Activated CD4-positive, alpha-beta T cell treated with anti-CD3 and anti-CD28 coated beads, Interleukin-10, Interleukin-2, amounts not matched to agents 100 ng/mL and 50 ng/mL, durations not matched to agents 16 hours and 8 hours (primary cell): ENCODE measurements at regions not wholly inside any gene's neighbourhood (a gene's known extent, or its start where the extent isn't known, plus 50 kb on each side); places are given as distances from the start of the nearest gene placed in this dataset.

ENCODE experiments used
- DNase-seq: peaks from one replicate; pipeline ENCODE4 v3.0.0-alpha.2; 2020

DNA sequence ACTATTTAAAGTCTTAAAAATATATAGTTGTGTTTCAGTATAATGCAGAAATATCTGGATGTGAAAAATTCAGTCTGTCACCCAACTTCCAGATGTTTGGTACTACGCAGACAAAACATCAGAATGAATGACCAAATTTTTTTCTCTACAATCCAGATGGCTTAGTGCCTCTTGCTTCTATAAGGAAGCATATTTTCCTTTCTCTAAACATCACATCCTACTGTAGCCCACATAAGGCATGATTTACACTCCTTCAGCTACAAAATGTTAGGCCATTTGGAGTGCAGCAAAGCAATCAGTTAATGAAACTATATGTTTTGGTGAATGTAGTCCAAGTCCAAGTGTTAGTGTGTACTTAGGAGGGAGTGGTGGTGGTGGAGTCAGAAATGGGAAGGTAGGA is 162.9 kb upstream of the SIX2 start:
- DNase-seq: no peak

DNA sequence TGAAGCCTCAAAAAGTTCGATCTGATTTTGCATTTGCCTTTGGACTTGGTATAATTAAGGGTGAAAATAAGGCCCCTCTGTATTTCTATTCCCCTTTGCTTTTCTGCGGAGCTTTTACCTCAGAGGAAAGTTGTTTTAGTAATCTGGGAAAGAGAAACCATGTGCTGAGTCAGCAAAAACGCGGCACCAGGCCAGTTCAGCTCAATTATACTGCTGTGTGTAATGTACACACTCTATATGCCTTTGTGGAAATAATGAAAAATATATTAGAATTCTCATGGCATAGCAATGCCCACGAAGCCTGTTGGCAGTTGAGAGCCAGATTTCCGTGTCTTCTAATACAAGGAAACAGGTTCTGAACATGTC is 161.9 kb upstream of the SIX2 start:
- no peak for DNase-seq

DNA sequence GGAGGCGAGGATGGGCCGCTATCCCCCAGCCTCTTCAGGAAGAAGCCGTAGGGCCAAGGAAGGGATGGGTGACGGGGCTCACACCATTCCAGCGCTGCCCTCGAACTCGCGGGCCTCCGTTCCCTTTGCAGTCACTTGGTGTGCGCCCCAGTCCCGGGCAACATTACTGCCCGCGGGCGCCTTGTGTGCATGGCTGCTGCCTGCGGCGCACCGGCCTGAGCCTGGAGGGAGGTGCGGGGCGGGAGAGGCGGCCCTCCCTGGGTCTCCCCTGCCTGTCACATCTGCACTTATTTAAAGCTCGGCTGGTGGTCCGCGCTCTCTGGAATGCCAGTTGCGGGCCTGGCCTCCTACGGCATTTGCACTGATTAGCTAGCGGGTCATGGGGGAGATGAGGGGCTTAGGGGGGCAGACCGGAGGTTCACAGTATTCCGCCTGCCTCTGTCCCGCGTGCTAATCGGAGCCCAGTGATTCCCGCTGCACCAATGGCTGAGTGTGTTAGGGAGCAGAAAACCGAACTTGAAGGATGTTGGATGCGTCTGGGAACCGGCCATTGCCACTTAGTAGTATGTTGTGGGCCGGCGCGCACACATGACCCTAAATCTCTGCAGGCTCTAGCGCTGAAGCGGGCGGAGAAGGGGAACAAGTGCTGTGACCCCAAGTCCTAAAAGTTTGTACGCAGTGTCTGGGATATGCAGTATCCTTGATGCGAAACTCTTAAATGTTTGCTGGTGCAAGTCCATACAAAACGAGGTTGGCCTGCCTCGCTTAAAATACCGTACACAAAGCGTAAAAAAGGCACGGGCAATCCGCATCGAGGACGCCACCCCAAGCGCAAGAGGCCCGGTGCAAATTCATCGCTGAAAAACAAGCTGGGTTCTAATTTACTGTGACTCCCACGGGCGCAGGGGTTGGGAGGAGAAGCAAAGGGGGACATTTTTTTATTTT is 161.2 kb upstream of the SIX2 start:
- DNase-seq: no peak

DNA sequence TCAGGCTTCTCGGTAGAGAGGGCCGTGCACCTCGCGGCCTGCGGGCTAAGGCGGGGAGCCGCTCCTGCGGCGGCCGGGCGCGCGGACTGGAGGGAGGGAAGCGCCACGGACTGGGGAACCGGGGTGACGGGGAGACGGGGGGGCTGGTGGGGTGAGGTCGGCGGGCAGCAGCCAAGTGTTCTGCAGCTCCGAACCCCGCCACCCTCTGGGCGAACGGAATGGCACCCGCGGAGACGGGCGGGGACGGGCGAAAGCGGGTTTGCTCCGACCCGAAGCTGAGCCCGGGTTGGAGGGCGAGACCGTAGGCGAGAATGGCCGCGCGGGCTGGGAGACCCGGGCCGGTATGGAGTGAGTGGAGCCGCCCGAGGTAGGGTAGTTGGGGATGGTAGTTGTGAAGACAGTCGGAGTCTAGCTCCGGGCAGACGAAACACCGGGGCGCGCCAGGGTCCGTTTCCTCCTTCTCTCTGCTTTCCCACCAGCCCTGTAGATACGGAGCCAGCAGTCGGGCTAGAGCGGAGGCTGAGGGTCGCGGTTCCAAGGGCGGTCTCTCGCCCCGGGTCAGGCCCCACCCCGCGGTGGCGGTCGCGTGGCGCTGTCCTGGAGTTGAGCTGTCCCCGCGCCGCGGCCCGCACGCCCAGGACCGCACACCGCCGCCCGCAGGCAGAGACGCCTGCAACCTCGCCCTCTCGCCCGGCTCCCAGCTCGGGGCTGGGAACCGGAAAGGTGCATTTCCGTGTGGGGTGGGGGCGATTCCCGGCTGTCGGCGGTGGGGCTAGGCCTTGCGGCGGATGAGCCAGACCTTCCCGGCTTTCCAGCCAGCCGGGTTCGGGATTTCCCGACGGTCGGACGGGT is 160.3 kb upstream of the SIX2 start:
- DNase-seq: no peak

DNA sequence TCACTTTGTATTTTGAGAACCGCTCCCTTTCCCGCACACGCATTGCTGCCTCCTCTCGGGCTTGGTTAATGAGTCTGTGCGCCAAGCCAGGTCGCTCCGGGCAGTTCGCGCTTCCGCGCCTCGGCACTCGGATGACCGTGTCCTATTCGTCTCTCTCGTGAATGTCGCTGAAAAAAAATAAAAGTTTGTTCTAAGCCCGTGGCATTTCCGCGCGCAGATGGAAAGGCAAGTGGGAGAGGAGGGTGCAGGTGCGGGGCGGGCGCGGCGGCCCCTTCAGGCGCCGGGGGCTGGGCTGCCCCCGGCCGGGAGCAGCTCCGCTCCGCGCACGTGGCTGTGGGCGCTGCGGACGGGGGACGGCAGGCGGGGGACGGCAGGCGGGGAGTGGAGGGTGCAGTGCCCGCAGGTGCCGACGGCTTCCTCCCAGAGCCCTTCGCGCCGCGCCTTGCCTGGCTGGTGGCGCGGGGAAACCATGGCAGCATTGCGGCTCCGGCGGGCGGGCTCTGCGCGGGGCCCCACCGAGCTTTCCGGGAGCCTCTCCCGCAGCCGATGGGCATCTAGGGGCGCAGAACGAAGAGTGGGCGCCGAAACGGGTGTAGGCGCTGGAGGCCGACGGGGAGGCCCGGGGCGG is 159.6 kb upstream of the SIX2 start:
- DNase-seq: no peak

DNA sequence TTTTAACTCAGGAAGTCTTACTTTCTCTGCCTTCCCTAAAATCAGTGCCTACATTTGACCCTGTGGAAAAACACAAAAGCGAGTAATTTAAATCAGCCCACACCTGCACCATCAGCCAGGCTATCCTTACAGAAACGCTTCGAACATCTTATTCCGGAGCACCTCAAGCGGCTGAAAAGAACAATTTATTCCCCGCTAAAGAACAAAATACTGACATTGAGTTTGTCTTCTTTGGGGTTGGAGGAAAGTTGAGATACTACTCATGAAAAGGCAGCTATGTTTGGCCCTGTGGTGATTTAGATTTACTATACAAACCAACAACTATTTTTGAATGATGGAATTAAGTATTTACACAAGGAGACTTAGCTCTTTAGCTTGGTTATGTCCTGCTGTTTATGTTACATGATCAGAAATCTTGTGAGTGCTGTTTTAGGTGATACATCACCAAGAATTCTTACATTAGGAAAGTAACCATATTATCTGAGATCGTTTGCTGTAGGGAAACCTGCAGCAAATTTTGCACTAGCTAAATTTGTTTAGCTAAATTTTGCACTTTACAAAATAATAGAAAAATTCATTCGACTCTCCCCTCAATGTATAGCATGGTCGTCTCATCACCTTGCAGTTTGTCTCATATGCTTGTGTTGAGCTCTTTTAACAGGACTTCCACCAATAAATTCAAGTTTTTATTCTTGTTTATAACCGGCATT is 158.8 kb upstream of the SIX2 start:
- DNase-seq: no peak

DNA sequence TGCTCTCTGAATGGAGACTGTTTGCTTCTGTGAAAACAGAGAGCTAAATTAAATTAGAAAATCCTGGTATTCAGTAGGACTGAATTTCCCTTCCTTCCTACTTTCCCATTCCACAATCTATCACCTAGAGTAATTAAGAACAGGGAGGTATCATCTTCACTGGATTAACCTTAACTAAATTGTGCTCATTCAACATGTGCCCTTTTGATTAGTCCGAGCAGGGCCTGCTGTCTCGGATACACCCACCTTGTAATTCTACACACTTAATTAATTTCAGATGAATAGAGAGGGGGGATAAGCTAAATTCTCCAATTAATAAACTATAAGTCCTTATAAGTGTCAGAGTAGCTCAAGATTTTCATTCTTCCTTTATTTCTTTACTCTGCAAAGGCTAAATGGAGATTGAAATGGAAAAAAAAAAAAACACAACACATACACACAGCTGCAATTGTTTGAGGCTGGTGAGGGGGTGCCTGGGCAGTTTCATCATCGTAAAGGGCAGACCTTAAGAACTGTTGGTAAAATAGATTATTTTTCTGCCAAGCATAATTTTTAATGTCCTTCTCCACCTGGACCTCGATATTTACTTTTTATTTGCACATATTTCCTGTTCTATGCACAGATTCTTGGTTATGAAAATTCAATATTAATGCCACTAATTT is 157.1 kb upstream of the SIX2 start:
- DNase-seq: no peak

DNA sequence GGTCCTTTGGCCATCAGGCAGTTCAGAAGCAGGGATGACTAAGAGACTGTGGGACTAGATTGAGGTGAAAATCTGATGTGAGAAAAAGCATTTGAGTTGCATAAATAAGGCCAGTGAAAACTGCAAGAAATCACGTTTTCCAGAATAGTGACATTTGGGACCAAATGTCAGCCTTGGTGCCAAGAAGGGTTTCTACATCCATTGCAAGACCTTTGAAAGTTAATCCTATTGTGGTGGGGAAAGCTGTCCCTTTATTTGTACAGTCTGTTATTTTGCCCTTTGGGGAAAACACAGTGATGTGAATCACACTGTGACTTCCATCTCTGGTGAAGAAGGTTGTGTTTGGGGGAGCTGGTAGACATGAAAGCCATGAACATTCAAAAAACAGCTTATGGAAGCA is 153.5 kb upstream of the SIX2 start:
- DNase-seq: no peak

DNA sequence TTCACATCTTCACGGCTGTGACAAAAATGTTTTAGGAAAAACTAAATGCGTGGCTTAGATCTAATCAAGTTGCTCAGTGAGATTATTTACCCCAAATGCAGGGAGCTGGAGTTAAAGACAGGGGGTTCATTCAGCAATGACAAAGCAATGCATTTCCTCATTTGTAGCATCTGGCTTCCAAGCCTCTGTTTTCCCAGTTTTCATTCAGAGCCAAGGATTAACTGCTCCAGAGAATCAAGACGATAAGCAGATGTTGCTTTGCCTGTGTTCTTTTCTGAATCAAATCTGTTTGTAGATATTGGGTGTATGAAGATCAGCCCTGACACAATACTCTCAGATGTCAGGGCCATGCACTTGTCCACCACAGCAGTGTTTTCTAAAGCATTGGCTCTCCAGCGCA is 147.4 kb upstream of the SIX2 start:
- no peak for DNase-seq

DNA sequence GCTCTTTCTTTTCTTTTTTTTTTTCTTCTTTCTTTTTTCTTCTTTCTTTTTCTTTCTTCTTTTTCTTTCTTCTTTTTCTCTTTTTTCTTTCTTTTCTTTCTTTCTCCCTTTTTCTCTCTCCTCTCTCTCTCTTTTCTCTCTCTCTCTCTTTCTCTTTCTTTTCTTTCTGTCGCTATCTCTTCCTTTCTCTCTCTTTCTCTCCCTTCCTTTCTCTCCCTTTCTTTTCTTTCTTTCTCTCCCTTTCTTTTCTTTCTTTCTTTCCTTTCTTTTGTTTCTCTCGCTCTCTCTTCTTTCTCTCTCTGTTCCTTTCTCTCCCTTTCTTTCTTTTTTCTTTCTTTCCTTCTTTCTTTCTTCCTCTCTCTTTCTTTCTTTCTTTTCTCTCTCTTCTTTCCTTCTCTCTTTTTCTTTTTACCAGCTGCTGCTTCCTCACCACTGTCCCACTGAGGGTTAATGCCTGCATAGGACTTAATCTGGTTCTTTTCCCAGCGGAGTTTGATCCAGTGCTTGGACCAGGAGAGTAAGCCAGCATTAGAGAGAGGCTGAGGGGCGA is 145.4 kb upstream of the SIX2 start:
- DNase-seq: no peak

DNA sequence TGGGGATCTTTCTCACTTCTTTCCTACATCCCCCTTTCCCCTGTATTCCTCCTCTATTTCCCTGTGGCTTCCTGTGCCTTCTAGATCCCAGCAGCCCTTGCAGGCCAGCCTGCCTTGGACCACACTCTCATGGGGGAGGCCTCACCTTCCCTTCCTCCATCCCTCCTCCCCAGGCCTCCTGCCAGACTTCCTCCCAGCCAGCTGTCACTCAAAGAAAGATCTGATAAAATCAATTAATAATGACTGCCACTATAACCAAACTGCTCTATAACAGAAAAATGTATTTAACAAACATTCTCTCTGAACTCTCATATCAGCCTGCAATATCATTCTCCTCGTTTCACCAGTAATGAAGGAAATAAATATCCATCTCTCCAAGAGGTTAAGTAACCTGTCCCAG is 144.9 kb upstream of the SIX2 start:
- DNase-seq: no peak

DNA sequence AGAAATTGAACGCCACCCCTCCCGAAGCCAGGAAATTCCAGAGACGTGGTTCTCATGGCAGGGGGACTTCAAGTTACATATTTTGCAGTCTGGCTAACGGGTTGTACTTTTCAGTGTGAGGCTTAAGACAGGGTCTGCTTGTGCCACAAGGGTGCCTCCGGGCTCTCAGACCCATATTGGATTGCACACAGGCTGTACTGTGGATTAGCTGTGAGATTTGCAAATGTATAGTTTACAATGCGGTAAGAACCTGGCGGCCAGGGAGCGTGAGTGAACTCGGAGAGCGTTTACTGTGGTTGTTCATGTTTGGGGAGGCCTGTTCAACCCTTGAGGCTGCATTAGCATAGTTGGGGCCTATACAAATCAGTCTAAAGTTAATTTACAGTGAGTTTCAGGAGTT is 143.9 kb upstream of the SIX2 start:
- no peak for DNase-seq

DNA sequence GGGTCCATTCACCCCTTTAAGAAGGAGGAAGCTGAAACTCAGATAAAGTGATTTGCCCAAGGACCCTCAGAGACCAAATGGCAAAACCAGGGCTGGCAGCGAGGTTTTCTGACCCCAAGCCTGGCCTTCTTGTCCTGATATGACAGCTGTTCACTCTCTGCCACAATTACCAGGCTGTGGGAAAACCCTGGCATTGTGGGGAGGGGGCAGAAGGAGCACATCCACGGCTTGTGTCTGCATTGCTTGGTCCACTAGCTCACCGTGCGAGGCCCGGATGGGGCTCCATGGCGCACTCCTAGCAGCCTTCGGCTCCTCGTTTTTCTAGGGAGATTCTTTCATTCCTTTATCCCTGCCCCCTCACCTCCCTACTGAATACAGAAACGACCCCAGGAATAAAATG is 143.4 kb upstream of the SIX2 start:
- DNase-seq: no peak

DNA sequence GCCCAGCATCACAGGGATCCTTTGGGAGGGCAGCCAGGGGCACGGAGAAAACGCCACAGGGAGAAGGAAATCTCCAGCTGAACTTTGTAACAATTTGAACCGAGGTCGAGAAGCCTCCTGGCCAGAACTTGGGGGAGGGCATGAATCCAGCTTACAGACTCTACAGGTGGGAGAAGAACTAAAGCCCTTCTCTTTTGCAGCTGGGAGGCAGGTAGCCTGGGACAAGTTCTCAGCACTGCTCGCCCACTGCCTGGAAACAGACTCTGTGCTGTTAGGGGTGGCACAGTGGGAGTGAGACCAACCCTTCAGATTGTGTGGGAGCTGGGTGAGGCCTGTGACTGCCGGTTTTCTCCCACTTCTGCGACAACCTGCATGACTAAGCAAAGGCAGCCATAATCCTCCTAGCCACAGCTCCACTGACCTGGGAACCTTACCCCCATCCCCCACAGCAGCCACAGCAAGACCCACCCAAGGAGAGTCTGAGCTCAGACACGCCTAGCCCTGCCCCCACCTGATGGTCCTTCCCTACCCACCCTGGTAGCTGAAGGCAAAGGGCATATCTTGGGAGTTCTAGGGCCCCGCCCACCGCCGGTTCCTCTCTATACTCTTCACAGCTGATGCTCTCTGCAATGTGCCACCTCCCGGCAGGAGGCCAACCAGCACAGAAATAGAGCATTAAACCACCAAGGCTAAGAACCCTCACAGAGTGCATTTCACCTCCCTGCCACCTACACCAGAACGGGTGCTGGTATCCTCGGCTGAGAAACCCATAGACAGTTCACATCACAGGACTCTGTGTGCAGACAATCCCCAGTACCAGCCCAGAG is 136.0 kb upstream of the SIX2 start:
- DNase-seq: no peak

DNA sequence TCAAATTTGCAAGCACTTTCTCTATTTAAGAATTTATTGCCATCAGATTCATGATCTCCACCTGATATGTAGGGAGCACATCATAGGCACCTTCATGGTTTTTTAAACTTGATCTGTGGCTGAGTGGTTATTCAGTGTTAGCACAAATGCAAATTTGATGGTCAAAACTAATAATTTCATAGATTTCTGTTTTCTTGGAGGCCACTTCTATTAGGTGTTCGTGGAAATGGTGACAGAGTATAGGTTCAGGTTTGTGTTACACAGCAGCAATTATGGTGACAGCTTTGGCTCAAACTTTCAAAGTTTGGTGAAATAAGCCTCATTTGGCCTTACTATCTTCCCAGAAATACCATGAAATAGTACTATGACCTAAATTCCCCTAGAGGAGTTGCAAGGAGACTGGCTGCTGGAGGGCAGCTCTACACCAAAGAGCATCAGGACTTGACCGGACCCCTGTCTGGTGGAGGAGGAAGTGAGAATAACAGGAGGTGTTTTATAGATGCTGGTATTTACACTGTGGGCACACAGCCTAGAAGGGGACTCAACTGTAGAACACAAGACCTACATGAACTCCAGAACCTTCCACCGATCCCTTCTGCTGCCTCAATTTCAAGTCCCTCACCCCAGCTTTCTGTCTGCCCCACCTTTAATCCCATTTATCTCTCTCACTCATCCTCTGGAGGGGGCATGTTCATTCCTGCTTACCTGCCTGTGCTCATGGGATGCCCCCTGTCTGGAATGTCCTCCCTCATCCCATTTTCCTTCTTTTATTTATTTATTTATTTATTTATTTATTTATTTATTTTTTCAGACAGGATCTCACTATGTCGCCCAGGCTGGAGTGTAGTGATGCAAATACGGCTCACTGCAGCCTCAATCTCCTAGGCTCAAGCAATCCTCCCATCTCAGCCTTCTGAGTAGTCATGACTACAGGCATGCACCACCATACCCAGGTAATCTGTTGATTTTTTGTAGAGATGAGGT is 132.9 kb upstream of the SIX2 start:
- DNase-seq: no peak

DNA sequence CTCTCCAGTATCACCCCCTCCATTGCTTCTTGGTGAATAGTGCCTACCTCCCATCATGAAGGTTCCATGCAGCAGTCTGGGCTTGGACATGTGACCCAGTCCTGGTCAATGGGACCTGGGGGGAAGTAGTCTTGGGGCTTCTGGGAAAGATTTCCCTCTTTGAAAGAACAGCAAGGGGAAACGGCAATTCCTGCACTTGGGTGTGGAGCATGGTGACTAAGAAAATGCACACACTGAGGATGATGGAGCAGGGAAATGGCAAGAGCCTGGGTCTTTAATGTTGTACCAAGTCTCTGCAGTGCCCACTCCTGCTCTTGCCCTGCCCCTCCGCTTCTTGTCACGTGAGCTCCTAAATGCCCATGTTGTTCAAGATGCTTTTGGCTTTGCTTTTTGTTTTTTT is 131.4 kb upstream of the SIX2 start:
- no peak for DNase-seq

DNA sequence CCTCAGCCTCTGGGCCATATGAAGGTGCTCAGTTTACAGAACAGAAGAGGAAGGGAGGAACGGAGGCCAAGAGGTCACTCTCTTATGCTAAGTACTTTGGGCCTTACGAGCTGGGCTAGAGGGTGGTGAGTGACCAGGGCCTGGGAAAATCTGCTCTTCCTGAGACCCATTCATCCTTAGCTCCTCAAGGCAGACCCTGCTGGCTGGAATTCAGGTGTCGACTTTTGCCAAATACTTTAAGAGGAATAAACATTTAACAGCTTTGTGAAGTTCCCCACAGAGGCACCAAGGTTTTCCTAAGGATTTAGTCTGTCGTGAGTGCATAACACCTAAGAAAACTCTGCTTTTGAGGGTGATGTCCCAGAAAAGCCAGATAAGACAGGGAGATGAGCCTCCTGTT is 129.7 kb upstream of the SIX2 start:
- DNase-seq: no peak

DNA sequence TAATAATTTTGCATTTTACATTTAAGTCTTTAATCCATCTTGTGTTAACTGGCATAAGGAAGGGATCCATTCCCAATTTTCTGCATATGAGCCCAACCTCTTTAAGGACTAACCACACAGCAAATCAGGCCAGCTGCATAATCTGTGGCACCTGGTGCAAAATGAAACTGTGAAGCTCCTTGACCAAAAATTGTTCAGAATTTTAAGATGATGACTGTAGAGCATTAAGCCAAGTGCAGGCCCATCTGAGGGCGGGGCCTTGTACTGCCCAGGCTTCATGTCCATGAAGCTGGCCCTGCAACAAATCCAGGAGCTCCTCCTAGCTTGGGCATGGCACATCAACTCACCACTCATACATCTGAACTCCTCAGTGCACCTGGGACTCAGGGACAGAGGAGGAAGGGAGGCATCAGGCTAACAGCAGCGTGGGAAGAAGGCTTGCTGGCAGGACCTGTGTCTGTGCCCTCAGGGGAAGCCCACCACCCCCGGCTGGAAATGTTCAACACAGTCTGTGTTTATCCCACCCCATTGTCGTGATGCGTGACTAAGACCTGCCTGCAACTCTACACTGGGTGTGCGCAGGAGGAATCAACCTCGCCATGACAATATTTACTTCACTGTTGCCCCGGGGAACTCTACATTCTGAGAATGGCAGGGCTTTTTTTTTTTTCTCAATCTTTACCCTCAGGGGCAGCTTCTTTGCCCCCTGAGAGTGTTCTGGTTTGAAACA is 128.9 kb upstream of the SIX2 start:
- no peak for DNase-seq

DNA sequence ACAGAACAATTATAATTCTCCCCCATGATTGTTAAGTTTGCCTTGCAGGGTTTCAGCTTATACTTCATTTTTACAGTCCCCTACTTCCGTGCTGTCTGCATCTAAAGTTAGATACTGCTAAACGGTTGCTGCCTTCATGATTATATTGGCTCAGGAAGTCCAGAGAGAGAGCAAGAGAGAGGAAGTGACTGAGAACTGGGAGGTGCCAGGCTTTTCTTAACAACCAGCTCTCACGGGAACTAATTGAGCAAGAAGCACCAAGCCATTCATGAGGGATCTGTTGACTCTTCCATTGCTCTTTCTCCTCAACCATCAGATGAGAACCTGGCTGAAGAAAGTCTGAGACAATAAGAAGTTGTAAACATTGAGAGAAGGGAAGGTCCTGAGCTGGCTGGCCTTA is 125.5 kb upstream of the SIX2 start:
- DNase-seq: no peak
